Adrenal gland (tissue), 9 donors: ENCODE measurements at regions not wholly inside any gene's neighbourhood (a gene's known extent, or its start where the extent isn't known, plus 50 kb on each side); places are given as distances from the start of the nearest gene placed in this dataset.

Experiments
- DNase-seq, 7 donors: peaks; one replicate each; pipeline ENCODE4 v3.0.0-alpha.2; 2019 to 2020
- H3K27ac ChIP-seq, 5 donors: fragments of 200-600 bp; sonication (generic) in 4 of 5; 1 replicate in 3 of 5; 2 replicates in 2 of 5; pipeline versions ENCODE4 v1.5.1 to v1.8.0; 2016 to 2020; ENCODE audit warnings: mild to moderate bottlenecking in 1 of 5
- H3K27me3 ChIP-seq: fragments of 200-600 bp; 2 replicates; pipeline ENCODE4 v1.8.0; 2021
- H3K36me3 ChIP-seq, 2 donors: fragments of 200-600 bp; replicated peaks in 1 of 2; 1 replicate in 1 of 2; 2 replicates in 1 of 2; pipeline versions ENCODE4 v1.5.1 to v1.8.0; 2018 to 2022
- H3K4me1 ChIP-seq, 2 donors: fragments of 200-600 bp; replicated peaks in 1 of 2; 1 replicate in 1 of 2; 2 replicates in 1 of 2; pipeline versions ENCODE4 v1.5.1 to v1.8.0; 2018 to 2021
- H3K4me3 ChIP-seq, 4 donors: fragments of 200-600 bp; sonication (generic) in 3 of 4; one replicate each; pipeline ENCODE4 v1.5.1; 2016 to 2018
- H3K9me3 ChIP-seq, 3 donors: fragments of 200-600 bp; sonication (generic) in 1 of 3; replicated peaks in 1 of 3; 1 replicate in 2 of 3; 2 replicates in 1 of 3; pipeline versions ENCODE4 v1.5.1 to v1.8.0; 2016 to 2021
- CTCF ChIP-seq, 6 experiments: fragments of 450-650 bp in 4 of 6; fragments of 200-600 bp in 2 of 6; sonication (generic) in 1 of 6; IDR thresholded peaks; 1 replicate in 5 of 6; 2 replicates in 1 of 6; pipeline versions ENCODE4 v1.5.1 to v1.8.0; 2016 to 2021; ENCODE audit warnings: antibody characterized with exemption in 6 of 6, mild to moderate bottlenecking in 2 of 6, moderate library complexity in 1 of 6
- POLR2A ChIP-seq, 2 donors: fragments of 450-650 bp; IDR thresholded peaks; one replicate each; pipeline ENCODE4 v1.6.1; 2017; ENCODE audit warnings: antibody characterized with exemption in 2 of 2, mild to moderate bottlenecking in 2 of 2, moderate library complexity in 1 of 2
- WGBS, 4 donors: extraction: QIAGEN DNeasy Blood & Tissue Kit in 2 of 4; methylation state at CpG; one replicate each; pipeline versions ENCODE4 v1.1.5 to v1.1.7; 2013 to 2017; 5-methylcytosine and 5-hydroxymethylcytosine counted together
- intact Hi-C, 2 donors: fragments of 100-400 bp; cut with DNase I; formaldehyde crosslinking; loops; one replicate each; pipeline versions ENCODE4 v1.14.1 to v1.15.0; 2022 to 2023
- donor health status: healthy with polysubstance abuse.
- donor health status: Bipolar disorder and iron deficiency.
- donor health status: DM: yes; HTN: yes; CAD: no.
- donor health status: DM: no; HTN: no; CAD: no.
- donor health status: DM: no; HTN: no; CAD: no.

GRCh38 chr12:91622037-91622436 lies 439.4 kb upstream of the DCN start:
- intact Hi-C loops = no loop called here
- no peak overlapping the region for H3K27ac ChIP-seq
- WGBS, 4 donors = 64 to 79% (median 77%) methylated on average over 2 of the region's 2 CpGs
- no peaks in the 10 kb centered on the region for H3K27me3 ChIP-seq
- H3K36me3 ChIP-seq = no peaks in the 10 kb centered on the region
- DNase-seq = no peak
- no peak overlapping the region for H3K4me3 ChIP-seq
- no peaks in the 10 kb centered on the region for H3K4me1 ChIP-seq
- no peaks in the 10 kb centered on the region for H3K9me3 ChIP-seq
- TF ChIP-seq CTCF (IDR thresholded peaks at IDR 0.05) = no peak
- no peak for TF ChIP-seq POLR2A (IDR thresholded peaks at IDR 0.05)

GRCh38 chr12:91620992-91621391 lies 438.4 kb upstream of the DCN start:
- WGBS, 4 donors = 85 to 89% (median 87%) methylated on average over 9 of the region's 9 CpGs
- H3K27me3 ChIP-seq = no peaks in the 10 kb centered on the region
- TF ChIP-seq POLR2A (IDR thresholded peaks at IDR 0.05) (no peak), CTCF (IDR thresholded peaks at IDR 0.05) (no peak)
- H3K4me3 ChIP-seq = no peak overlapping the region
- H3K36me3 ChIP-seq = no peaks in the 10 kb centered on the region
- no peak for DNase-seq
- intact Hi-C loops = no loop called here
- H3K27ac ChIP-seq = no peak overlapping the region
- no peaks in the 10 kb centered on the region for H3K9me3 ChIP-seq
- no peaks in the 10 kb centered on the region for H3K4me1 ChIP-seq

GRCh38 chr12:91620422-91620821 lies 437.8 kb upstream of the DCN start:
- WGBS, 4 donors = 80 to 95% (median 93%) methylated on average over 2 of the region's 2 CpGs
- Histone ChIP-seq H3K4me3 (no peak overlapping the region), H3K4me1 (no peaks in the 10 kb centered on the region), H3K36me3 (no peaks in the 10 kb centered on the region), H3K27me3 (no peaks in the 10 kb centered on the region), H3K9me3 (no peaks in the 10 kb centered on the region), H3K27ac (no peak overlapping the region)
- intact Hi-C loops = no loop called here
- TF ChIP-seq CTCF (IDR thresholded peaks at IDR 0.05) = no peak
- no peak for TF ChIP-seq POLR2A (IDR thresholded peaks at IDR 0.05)
- no peak for DNase-seq

- 91 to 96% (median 93%) methylated on average over 2 of the region's 2 CpGs for WGBS, 4 donors
- no peak for TF ChIP-seq CTCF (IDR thresholded peaks at IDR 0.05)
- TF ChIP-seq POLR2A (IDR thresholded peaks at IDR 0.05) = no peak
- DNase-seq = no peak
- no peaks in the 10 kb centered on the region for H3K27me3 ChIP-seq
- H3K36me3 ChIP-seq = no peaks in the 10 kb centered on the region
- H3K9me3 ChIP-seq = no peaks in the 10 kb centered on the region
- H3K4me3 ChIP-seq = no peak overlapping the region
- no peak overlapping the region for H3K27ac ChIP-seq
- intact Hi-C loops = no loop called here
- H3K4me1 ChIP-seq = peaks cover 0 to 6% of the 10 kb centered on the region in 2 donors
These were observed 435.7 kb upstream of the DCN start for GRCh38 chr12:91618281-91618680.
